ENCODE measurements at regions not wholly inside any gene's neighbourhood (a gene's known extent, or its start where the extent isn't known, plus 50 kb on each side); places are given as distances from the start of the nearest gene placed in this dataset.

DNA sequence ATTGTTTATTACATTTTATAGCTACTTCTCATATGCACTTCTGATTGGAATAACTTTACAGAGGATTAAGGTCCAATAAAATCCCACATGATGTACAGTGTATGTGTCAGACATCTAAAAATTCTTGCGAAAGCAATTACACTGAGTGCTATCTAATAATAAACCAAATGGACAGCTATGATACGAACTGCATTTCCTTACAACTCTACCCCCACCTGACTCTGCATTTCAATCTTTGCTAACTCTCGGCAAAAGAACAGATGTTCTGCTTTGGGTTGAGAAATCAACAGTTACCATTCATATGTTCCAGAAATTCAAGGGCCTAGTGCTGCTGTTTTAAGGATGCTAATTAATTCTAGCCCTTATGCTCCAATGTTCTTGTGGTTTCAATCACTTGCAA lies 287.9 kb upstream of the NOCT start:
- Histone ChIP-seq H3K9me3 (ENCODE audit: low read length) (no peaks in the 10 kb centered on the region), H3K4me3 (ENCODE audit: low read length) (no peak overlapping the region), H3K79me2 (ENCODE audit: low read length) (no peaks in the 10 kb centered on the region), H3K27me3 (ENCODE audit: low read length) (peaks cover 12% of the 10 kb centered on the region; the same call in 1 of the 2 replicates), H3K9me2 (replicated peaks; ENCODE audit: low read length) (no peaks in the 10 kb centered on the region), H3F3A (ENCODE audit: low read length, unreplicated experiment) (no peaks in the 10 kb centered on the region), H3K9ac (ENCODE audit: low read length) (no peak overlapping the region), H3K4me1 (ENCODE audit: insufficient read depth, low read length) (no peaks in the 10 kb centered on the region), H3K36me3 (ENCODE audit: low read depth, low read length) (no peaks in the 10 kb centered on the region), H2AFZ (ENCODE audit: low read length) (no peak overlapping the region), H3K4me2 (ENCODE audit: low read length) (no peak overlapping the region), H3K27ac (ENCODE audit: low read length) (no peak overlapping the region), H4K20me1 (ENCODE audit: low read length) (no peaks in the 10 kb centered on the region)
- TF ChIP-seq EZH2phosphoT487 (IDR thresholded peaks at IDR 0.05; ENCODE audit: borderline replicate concordance, low read length), result no peak
- TF ChIP-seq, protein P1, sequence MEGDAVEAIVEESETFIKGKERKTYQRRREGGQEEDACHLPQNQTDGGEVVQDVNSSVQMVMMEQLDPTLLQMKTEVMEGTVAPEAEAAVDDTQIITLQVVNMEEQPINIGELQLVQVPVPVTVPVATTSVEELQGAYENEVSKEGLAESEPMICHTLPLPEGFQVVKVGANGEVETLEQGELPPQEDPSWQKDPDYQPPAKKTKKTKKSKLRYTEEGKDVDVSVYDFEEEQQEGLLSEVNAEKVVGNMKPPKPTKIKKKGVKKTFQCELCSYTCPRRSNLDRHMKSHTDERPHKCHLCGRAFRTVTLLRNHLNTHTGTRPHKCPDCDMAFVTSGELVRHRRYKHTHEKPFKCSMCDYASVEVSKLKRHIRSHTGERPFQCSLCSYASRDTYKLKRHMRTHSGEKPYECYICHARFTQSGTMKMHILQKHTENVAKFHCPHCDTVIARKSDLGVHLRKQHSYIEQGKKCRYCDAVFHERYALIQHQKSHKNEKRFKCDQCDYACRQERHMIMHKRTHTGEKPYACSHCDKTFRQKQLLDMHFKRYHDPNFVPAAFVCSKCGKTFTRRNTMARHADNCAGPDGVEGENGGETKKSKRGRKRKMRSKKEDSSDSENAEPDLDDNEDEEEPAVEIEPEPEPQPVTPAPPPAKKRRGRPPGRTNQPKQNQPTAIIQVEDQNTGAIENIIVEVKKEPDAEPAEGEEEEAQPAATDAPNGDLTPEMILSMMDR (conservative IDR thresholded peaks at IDR 0.05; ENCODE audit: low read depth, low read length), result no peak
- TF ChIP-seq EZH2 (IDR thresholded peaks at IDR 0.05; ENCODE audit: low read length, unreplicated experiment), result no peak
- CTCF ChIA-PET, result no interaction called here
- POLR2A ChIA-PET (ENCODE audit: unreplicated experiment), result interaction anchor here (0.7 kb wide), 1 partner anchor 122 kb away, joined by 5 read pairs; no protein-coding TSS in a partner anchor
- no peak for DNase-seq
- ATAC-seq, result no peak
- BruUV-seq (replicated peaks), result no TSS peak
- intact Hi-C loops (cut with micrococcal nuclease), result loop anchor here (10.0 kb wide), 1 partner anchor 117 kb away; no protein-coding TSS in a partner anchor

- no peak for ATAC-seq
- no peak for TF ChIP-seq EZH2 (IDR thresholded peaks at IDR 0.05; ENCODE audit: low read length, unreplicated experiment)
- no peak for TF ChIP-seq EZH2phosphoT487 (IDR thresholded peaks at IDR 0.05; ENCODE audit: borderline replicate concordance, low read length)
- TF ChIP-seq, protein P1 (conservative IDR thresholded peaks at IDR 0.05; ENCODE audit: low read depth, low read length), result no peak
- Histone ChIP-seq H3K4me3 (ENCODE audit: low read length) (no peak overlapping the region), H3K4me2 (ENCODE audit: low read length) (no peak overlapping the region), H3K9me2 (replicated peaks; ENCODE audit: low read length) (no peaks in the 10 kb centered on the region), H3K9ac (ENCODE audit: low read length) (no peak overlapping the region), H3K27me3 (ENCODE audit: low read length) (peaks cover 20% of the 10 kb centered on the region), H3K79me2 (ENCODE audit: low read length) (no peaks in the 10 kb centered on the region), H4K20me1 (ENCODE audit: low read length) (no peaks in the 10 kb centered on the region), H3K36me3 (ENCODE audit: low read depth, low read length) (no peaks in the 10 kb centered on the region), H3F3A (ENCODE audit: low read length, unreplicated experiment) (no peaks in the 10 kb centered on the region), H3K4me1 (ENCODE audit: insufficient read depth, low read length) (no peaks in the 10 kb centered on the region), H2AFZ (ENCODE audit: low read length) (no peak overlapping the region), H3K9me3 (ENCODE audit: low read length) (no peaks in the 10 kb centered on the region), H3K27ac (ENCODE audit: low read length) (no peak overlapping the region)
- ChIA-PET POLR2A (ENCODE audit: unreplicated experiment) (no interaction called here), CTCF (no interaction called here)
- DNase-seq, result no peak
- intact Hi-C loops (cut with micrococcal nuclease), result loop anchor here (10.0 kb wide), 1 partner anchor 120 kb away; no protein-coding TSS in a partner anchor
- no TSS peak for BruUV-seq (replicated peaks)
These were observed 291.1 kb upstream of the NOCT start for GRCh38 chr4:138724530-138724929.

DNA sequence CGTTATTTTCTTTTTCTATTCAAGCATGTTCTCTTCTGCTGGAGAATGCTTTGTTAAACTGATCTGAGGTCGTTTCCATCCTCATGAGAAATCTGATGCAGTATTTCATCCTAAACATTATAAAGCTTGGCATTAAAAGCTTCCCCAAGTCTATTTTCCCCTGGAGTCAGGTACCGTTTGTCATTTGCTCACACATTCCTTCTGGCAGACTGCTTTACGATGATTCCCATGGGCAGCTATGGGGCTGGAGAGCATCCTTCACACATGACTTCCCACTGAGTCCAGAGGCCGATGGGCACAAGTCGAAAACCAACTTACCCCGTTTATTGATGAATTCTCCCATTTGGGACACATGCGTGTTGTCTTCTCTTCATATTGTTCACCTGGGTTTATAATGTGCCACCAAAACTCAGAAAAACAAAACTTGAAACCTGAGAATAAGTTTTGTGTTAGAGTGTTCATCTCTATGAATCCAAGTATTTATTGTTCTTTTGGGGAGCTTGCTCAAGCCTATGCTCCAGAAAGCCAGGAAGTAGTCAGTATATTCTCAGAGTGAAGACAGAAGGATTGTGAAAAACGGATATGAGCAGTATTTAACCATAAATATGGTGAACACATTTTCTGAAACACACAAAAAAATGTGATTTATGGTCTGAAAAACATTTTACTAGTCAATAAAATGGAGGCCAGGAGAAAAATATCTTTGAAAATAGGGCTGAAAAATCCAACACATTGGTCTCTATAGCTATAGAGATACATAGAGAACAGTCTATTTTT lies 298.8 kb upstream of the NOCT start:
- no peak overlapping the region for H3K4me3 ChIP-seq (ENCODE audit: low read length)
- POLR2A ChIA-PET (ENCODE audit: unreplicated experiment), result no interaction called here
- no peak overlapping the region for H3K27ac ChIP-seq (ENCODE audit: low read length)
- DNase-seq (no peak), ATAC-seq (no peak)
- no peak overlapping the region for H3K9ac ChIP-seq (ENCODE audit: low read length)
- no peaks in the 10 kb centered on the region for H3F3A ChIP-seq (ENCODE audit: low read length, unreplicated experiment)
- peaks cover 6% of the 10 kb centered on the region; the same call in 1 of the 2 replicates for H3K27me3 ChIP-seq (ENCODE audit: low read length)
- no peaks in the 10 kb centered on the region for H4K20me1 ChIP-seq (ENCODE audit: low read length)
- TF ChIP-seq EZH2phosphoT487 (IDR thresholded peaks at IDR 0.05; ENCODE audit: borderline replicate concordance, low read length) (no peak), EZH2 (IDR thresholded peaks at IDR 0.05; ENCODE audit: low read length, unreplicated experiment) (no peak)
- TF ChIP-seq, protein P1 (conservative IDR thresholded peaks at IDR 0.05; ENCODE audit: low read depth, low read length), result no peak
- no peaks in the 10 kb centered on the region for H3K9me2 ChIP-seq (replicated peaks; ENCODE audit: low read length)
- H3K9me3 ChIP-seq (ENCODE audit: low read length), result no peaks in the 10 kb centered on the region
- no TSS peak for BruUV-seq (replicated peaks)
- CTCF ChIA-PET, result no interaction called here
- no peaks in the 10 kb centered on the region for H3K36me3 ChIP-seq (ENCODE audit: low read depth, low read length)
- intact Hi-C loops (cut with micrococcal nuclease), result no loop called here
- H3K4me1 ChIP-seq (ENCODE audit: insufficient read depth, low read length), result no peaks in the 10 kb centered on the region
- H3K4me2 ChIP-seq (ENCODE audit: low read length), result no peak overlapping the region
- no peak overlapping the region for H2AFZ ChIP-seq (ENCODE audit: low read length)
- H3K79me2 ChIP-seq (ENCODE audit: low read length), result no peaks in the 10 kb centered on the region

Data from PC-3 (cell line).